ENCODE measurements at regions not wholly inside any gene's neighbourhood (a gene's known extent, or its start where the extent isn't known, plus 50 kb on each side); places are given as distances from the start of the nearest gene placed in this dataset.

DNA sequence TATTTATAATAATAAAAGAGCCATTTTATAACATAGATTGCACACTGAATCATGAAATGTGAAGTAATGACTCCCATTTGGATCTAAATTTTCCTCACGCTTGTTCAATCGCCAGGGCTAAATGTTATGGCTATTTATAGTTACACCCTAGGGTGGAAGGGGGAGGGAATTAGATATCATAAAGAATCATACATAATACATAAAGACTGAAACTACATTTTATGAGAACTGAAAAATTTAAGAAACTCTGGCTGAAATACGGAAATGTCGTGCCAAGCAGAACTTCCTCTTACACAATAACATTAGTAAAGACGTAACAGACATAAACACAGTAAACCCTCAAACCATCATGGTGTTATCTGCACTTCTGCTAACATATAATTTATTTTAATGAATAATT, 327.5 kb upstream of the PHF14 start:
- TF ChIP-seq, protein P1, sequence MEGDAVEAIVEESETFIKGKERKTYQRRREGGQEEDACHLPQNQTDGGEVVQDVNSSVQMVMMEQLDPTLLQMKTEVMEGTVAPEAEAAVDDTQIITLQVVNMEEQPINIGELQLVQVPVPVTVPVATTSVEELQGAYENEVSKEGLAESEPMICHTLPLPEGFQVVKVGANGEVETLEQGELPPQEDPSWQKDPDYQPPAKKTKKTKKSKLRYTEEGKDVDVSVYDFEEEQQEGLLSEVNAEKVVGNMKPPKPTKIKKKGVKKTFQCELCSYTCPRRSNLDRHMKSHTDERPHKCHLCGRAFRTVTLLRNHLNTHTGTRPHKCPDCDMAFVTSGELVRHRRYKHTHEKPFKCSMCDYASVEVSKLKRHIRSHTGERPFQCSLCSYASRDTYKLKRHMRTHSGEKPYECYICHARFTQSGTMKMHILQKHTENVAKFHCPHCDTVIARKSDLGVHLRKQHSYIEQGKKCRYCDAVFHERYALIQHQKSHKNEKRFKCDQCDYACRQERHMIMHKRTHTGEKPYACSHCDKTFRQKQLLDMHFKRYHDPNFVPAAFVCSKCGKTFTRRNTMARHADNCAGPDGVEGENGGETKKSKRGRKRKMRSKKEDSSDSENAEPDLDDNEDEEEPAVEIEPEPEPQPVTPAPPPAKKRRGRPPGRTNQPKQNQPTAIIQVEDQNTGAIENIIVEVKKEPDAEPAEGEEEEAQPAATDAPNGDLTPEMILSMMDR (IDR thresholded peaks at IDR 0.05): no peak
- no peak for TF ChIP-seq POLR2A (IDR thresholded peaks at IDR 0.05)

Data from sigmoid colon (tissue), 3 donors.